Esophagus squamous epithelium (tissue), 4 donors: ENCODE measurements at regions not wholly inside any gene's neighbourhood (a gene's known extent, or its start where the extent isn't known, plus 50 kb on each side); places are given as distances from the start of the nearest gene placed in this dataset.

ENCODE experiments used
- CTCF ChIP-seq, 6 experiments: fragments of 450-650 bp in 4 of 6; fragments of 200-600 bp in 2 of 6; sonication (generic) in 2 of 6; IDR thresholded peaks; one replicate each; pipeline ENCODE4 v1.5.1; 2016 to 2019; ENCODE audit warnings: antibody characterized with exemption in 6 of 6, mild to moderate bottlenecking in 4 of 6, moderate library complexity in 4 of 6
- POLR2A ChIP-seq, 4 donors: fragments of 450-650 bp; IDR thresholded peaks; one replicate each; pipeline ENCODE4 v1.6.1; 2017; ENCODE audit warnings: antibody characterized with exemption in 4 of 4, mild to moderate bottlenecking in 4 of 4, moderate library complexity in 3 of 4

GRCh38 chr13:76516586-76516985 lies 369.6 kb downstream of the KCTD12 start:
- TF ChIP-seq CTCF (IDR thresholded peaks at IDR 0.05): no peak
- no peak for TF ChIP-seq POLR2A (IDR thresholded peaks at IDR 0.05)
